HFFc6 (cell line): ENCODE measurements at regions not wholly inside any gene's neighbourhood (a gene's known extent, or its start where the extent isn't known, plus 50 kb on each side); places are given as distances from the start of the nearest gene placed in this dataset.

Experiments used
- DNase-seq: peaks from one replicate; pipeline ENCODE4 v3.0.0-alpha.2; 2018
- H3K27ac Mint-ChIP-seq: 2 replicates; pipeline ENCODE4 v1.8.0; 2020; ENCODE audit warnings: mild to moderate bottlenecking, mixed read lengths
- H3K27me3 Mint-ChIP-seq: 2 replicates; pipeline ENCODE4 v1.8.0; 2021; ENCODE audit warnings: mild to moderate bottlenecking, moderate library complexity, mixed read lengths; ENCODE audit not compliant: insufficient read depth
- H3K36me3 Mint-ChIP-seq: 2 replicates; pipeline ENCODE4 v1.8.0; 2021; ENCODE audit warnings: low read depth, mixed read lengths
- H3K4me1 Mint-ChIP-seq: 2 replicates; pipeline ENCODE4 v1.8.0; 2020; ENCODE audit warnings: low read depth, mixed read lengths
- H3K4me3 Mint-ChIP-seq: 2 replicates; pipeline ENCODE4 v1.8.0; 2020; ENCODE audit warnings: mild to moderate bottlenecking, moderate library complexity, mixed read lengths
- H3K9me3 Mint-ChIP-seq: 2 replicates; pipeline ENCODE4 v1.8.0; 2020; ENCODE audit warnings: mild to moderate bottlenecking, mixed read lengths
- CTCF ChIP-seq: fragments of 200-600 bp; sonication (generic); IDR thresholded peaks from 2 replicates; pipeline ENCODE4 v1.5.0; 2021; ENCODE audit warnings: antibody characterized with exemption, mild to moderate bottlenecking

- Mint-ChIP-seq H3K36me3 (no peaks in the 10 kb centered on the region), H3K4me1 (no peaks in the 10 kb centered on the region), H3K27ac (no peak overlapping the region), H3K4me3 (no peak overlapping the region), H3K27me3 (peaks cover 39% of the 10 kb centered on the region), H3K9me3 (no peaks in the 10 kb centered on the region)
- DNase-seq: no peak
- TF ChIP-seq CTCF: no peak
These were observed 199.0 kb upstream of the ZMIZ1 start for GRCh38 chr10:78869508-78870454.

- no peak for DNase-seq
- Mint-ChIP-seq H3K4me3 (no peak overlapping the region), H3K4me1 (no peaks in the 10 kb centered on the region), H3K27ac (no peak overlapping the region), H3K36me3 (no peaks in the 10 kb centered on the region), H3K27me3 (peaks cover 35% of the 10 kb centered on the region), H3K9me3 (no peaks in the 10 kb centered on the region)
- TF ChIP-seq CTCF: no peak
These were observed 198.3 kb upstream of the ZMIZ1 start for GRCh38 chr10:78870458-78870857.

GRCh38 chr10:78871796-78872195 lies 197.0 kb upstream of the ZMIZ1 start:
- Mint-ChIP-seq H3K36me3 (no peaks in the 10 kb centered on the region), H3K9me3 (no peaks in the 10 kb centered on the region), H3K27ac (no peak overlapping the region), H3K4me1 (no peaks in the 10 kb centered on the region), H3K4me3 (no peak overlapping the region), H3K27me3 (peaks cover 42% of the 10 kb centered on the region)
- no peak for TF ChIP-seq CTCF
- no peak for DNase-seq

- no peak overlapping the region for H3K27ac Mint-ChIP-seq
- H3K4me3 Mint-ChIP-seq: no peak overlapping the region
- no peak for TF ChIP-seq CTCF
- no peaks in the 10 kb centered on the region for H3K36me3 Mint-ChIP-seq
- H3K9me3 Mint-ChIP-seq: no peaks in the 10 kb centered on the region
- H3K27me3 Mint-ChIP-seq: peaks cover 39% of the 10 kb centered on the region
- H3K4me1 Mint-ChIP-seq: no peaks in the 10 kb centered on the region
- no peak for DNase-seq
These were observed 195.4 kb upstream of the ZMIZ1 start for GRCh38 chr10:78873413-78873812.

- H3K36me3 Mint-ChIP-seq: no peaks in the 10 kb centered on the region
- DNase-seq: no peak
- H3K27ac Mint-ChIP-seq: no peak overlapping the region
- peaks cover 33% of the 10 kb centered on the region for H3K27me3 Mint-ChIP-seq
- H3K4me1 Mint-ChIP-seq: no peaks in the 10 kb centered on the region
- TF ChIP-seq CTCF: no peak
- H3K4me3 Mint-ChIP-seq: no peak overlapping the region
- peaks cover 9% of the 10 kb centered on the region for H3K9me3 Mint-ChIP-seq
These were observed 193.4 kb upstream of the ZMIZ1 start for GRCh38 chr10:78875331-78875877.
